Neural cell (in vitro differentiated cells): ENCODE measurements at regions not wholly inside any gene's neighbourhood (a gene's known extent, or its start where the extent isn't known, plus 50 kb on each side); places are given as distances from the start of the nearest gene placed in this dataset.

Experiments used
- H2AFZ ChIP-seq: fragments of 200-600, 300-800 bp; sonication (generic), shearing (Covaris generic); 2 replicates; pipeline ENCODE4 v1.6.0; 2014; ENCODE audit warnings: low read depth, mild to moderate bottlenecking, antibody characterized with exemption, low read length, moderate library complexity
- H3F3A ChIP-seq: fragments of 200-600 bp; shearing (Covaris generic); 2 replicates; pipeline ENCODE4 v1.6.1; 2016; ENCODE audit warnings: mild to moderate bottlenecking, moderate library complexity, mixed read lengths, antibody characterized with exemption, low read length; ENCODE audit not compliant: insufficient read depth, poor library complexity, severe bottlenecking
- H3K27ac ChIP-seq: fragments of 200-600, 300-800 bp; sonication (generic), shearing (Covaris generic); 2 replicates; pipeline ENCODE4 v1.5.1; 2014; ENCODE audit warnings: mild to moderate bottlenecking, low read length, moderate library complexity
- H3K27me3 ChIP-seq: fragments of 300-800, 200-600 bp; sonication (generic), shearing (Covaris generic); 2 replicates; pipeline ENCODE4 v1.6.0; 2014; ENCODE audit warnings: mild to moderate bottlenecking, low read depth, low read length, moderate library complexity; ENCODE audit not compliant: insufficient read depth
- H3K36me3 ChIP-seq: fragments of 300-800, 200-600 bp; sonication (generic), shearing (Covaris generic); 2 replicates; pipeline ENCODE4 v1.5.1; 2014; ENCODE audit warnings: mild to moderate bottlenecking, antibody characterized with exemption, low read length, moderate library complexity; ENCODE audit not compliant: insufficient read depth
- H3K4me2 ChIP-seq: fragments of 300-800, 200-600 bp; sonication (generic), shearing (Covaris generic); 2 replicates; pipeline ENCODE4 v1.6.0; 2014; ENCODE audit warnings: mild to moderate bottlenecking, low read length
- H3K4me3 ChIP-seq: fragments of 300-800, 200-600 bp; sonication (generic), shearing (Covaris generic); 2 replicates; pipeline ENCODE4 v1.5.1; 2014; ENCODE audit warnings: mild to moderate bottlenecking, low read length, moderate library complexity
- H3K79me2 ChIP-seq: fragments of 200-600 bp; shearing (Covaris generic); replicated peaks from 2 replicates; pipeline ENCODE4 v1.6.0; 2014; ENCODE audit warnings: mild to moderate bottlenecking, low read length, moderate library complexity; ENCODE audit not compliant: insufficient read depth
- H3K9ac ChIP-seq: fragments of 300-800, 200-600 bp; sonication (generic), shearing (Covaris generic); 2 replicates; pipeline ENCODE4 v1.6.1; 2016; ENCODE audit warnings: mild to moderate bottlenecking, low read length, mixed read lengths
- H3K9me2 ChIP-seq: fragments of 200-600 bp; shearing (Covaris generic); 2 replicates; pipeline ENCODE4 v1.6.1; 2016; ENCODE audit warnings: mild to moderate bottlenecking, low read length, mixed read lengths; ENCODE audit not compliant: insufficient read depth
- H3K9me3 ChIP-seq: fragments of 200-600, 300-800 bp; sonication (generic), shearing (Covaris generic); 2 replicates; pipeline ENCODE4 v1.6.1; 2016; ENCODE audit warnings: mild to moderate bottlenecking, mixed run types, low read length, moderate library complexity, mixed read lengths
- H4K20me1 ChIP-seq: fragments of 200-600 bp; shearing (Covaris generic); 2 replicates; pipeline ENCODE4 v1.6.1; 2016; ENCODE audit warnings: mild to moderate bottlenecking, mixed run types; ENCODE audit not compliant: insufficient read depth
- EP300 ChIP-seq: fragments of 450-650 bp; conservative IDR thresholded peaks from 2 replicates; pipeline ENCODE4 v1.6.1; 2014; ENCODE audit warnings: antibody characterized with exemption, mild to moderate bottlenecking, moderate library complexity; ENCODE audit not compliant: poor library complexity, severe bottlenecking
- EZH2 ChIP-seq: fragments of 200-600, 300-800 bp; shearing (Covaris generic), sonication (generic); IDR thresholded peaks from 2 replicates; pipeline ENCODE4 v1.6.1; 2014; ENCODE audit warnings: antibody characterized with exemption, low read length, borderline replicate concordance, mild to moderate bottlenecking; ENCODE audit not compliant: insufficient read depth, poor library complexity, severe bottlenecking
- MXI1 ChIP-seq: fragments of 450-650 bp; conservative IDR thresholded peaks from 2 replicates; pipeline ENCODE4 v1.6.1; 2014; ENCODE audit warnings: antibody characterized with exemption, mild to moderate bottlenecking; ENCODE audit not compliant: poor library complexity, severe bottlenecking
- POLR2AphosphoS5 ChIP-seq: IDR thresholded peaks from 2 replicates; pipeline ENCODE4 v1.6.1; 2012
- RAD21 ChIP-seq: fragments of 450-650 bp; conservative IDR thresholded peaks from 2 replicates; pipeline ENCODE4 v1.6.1; 2014; ENCODE audit warnings: antibody characterized with exemption, mild to moderate bottlenecking, moderate library complexity
- SMC3 ChIP-seq: fragments of 450-650 bp; conservative IDR thresholded peaks from 2 replicates; pipeline ENCODE4 v1.6.1; 2014; ENCODE audit warnings: antibody characterized with exemption, mild to moderate bottlenecking, moderate library complexity; ENCODE audit not compliant: poor library complexity
- TAF1 ChIP-seq: IDR thresholded peaks from 2 replicates; pipeline ENCODE4 v1.6.1; 2012; ENCODE audit warnings: low read depth
- TF ChIP-seq, protein P1 (sequence below): fragments of 450-650 bp; IDR thresholded peaks from 2 replicates; pipeline ENCODE4 v1.5.1; 2014; ENCODE audit warnings: antibody characterized with exemption, mild to moderate bottlenecking, moderate library complexity; ENCODE audit not compliant: poor library complexity, severe bottlenecking
- TF ChIP-seq, protein P2 (sequence below): IDR thresholded peaks from 2 replicates; pipeline ENCODE4 v1.6.1; 2012; ENCODE audit warnings: borderline replicate concordance

DNA sequence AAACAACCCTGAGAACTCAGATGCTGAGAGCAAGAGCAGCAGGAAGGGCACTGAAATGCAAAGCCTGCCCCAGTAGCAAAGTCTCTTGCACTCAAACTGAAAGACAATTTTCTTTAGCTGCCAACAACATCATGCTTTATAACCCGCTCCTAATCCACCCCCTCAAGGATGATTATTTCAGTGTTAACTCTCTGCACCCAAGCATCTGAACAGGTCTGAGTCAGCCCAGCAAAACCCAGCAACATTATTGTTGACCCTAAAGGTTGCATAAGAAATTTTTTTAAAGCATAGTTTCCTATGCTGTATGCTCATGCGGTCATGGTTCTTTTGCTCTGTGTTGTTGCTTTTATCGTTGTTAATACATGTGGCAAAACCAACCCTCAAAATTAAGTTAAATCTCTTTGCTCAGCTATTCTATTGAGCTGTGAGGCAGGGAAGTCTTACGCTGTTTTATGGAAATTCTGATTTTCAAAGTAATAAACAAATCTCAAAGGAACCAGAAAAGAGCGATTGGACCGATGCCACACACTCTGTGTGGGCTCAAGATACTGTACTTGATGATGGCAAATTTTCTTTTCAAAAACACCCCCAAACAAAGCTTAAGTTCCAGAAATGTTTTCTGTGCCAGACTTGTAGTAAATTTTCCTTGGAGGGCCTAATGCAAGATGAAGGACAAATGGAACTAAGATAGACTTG lies 440.6 kb upstream of the MPDZ start:
- Histone ChIP-seq H3K27ac (no peak overlapping the region), H3F3A (no peaks in the 10 kb centered on the region), H3K9me2 (no peaks in the 10 kb centered on the region), H4K20me1 (no peaks in the 10 kb centered on the region), H3K4me3 (no peak overlapping the region), H3K9ac (no peak overlapping the region), H3K9me3 (no peaks in the 10 kb centered on the region), H3K27me3 (no peaks in the 10 kb centered on the region), H3K4me2 (no peak overlapping the region), H3K79me2 (no peaks in the 10 kb centered on the region), H3K36me3 (no peaks in the 10 kb centered on the region), H2AFZ (no peak overlapping the region)
- TF ChIP-seq TAF1 = no peak
- TF ChIP-seq SMC3 = no peak
- no peak for TF ChIP-seq MXI1
- TF ChIP-seq RAD21 = no peak
- no peak for TF ChIP-seq EP300
- no peak for TF ChIP-seq EZH2
- TF ChIP-seq POLR2AphosphoS5 = no peak
- TF ChIP-seq, protein P1, sequence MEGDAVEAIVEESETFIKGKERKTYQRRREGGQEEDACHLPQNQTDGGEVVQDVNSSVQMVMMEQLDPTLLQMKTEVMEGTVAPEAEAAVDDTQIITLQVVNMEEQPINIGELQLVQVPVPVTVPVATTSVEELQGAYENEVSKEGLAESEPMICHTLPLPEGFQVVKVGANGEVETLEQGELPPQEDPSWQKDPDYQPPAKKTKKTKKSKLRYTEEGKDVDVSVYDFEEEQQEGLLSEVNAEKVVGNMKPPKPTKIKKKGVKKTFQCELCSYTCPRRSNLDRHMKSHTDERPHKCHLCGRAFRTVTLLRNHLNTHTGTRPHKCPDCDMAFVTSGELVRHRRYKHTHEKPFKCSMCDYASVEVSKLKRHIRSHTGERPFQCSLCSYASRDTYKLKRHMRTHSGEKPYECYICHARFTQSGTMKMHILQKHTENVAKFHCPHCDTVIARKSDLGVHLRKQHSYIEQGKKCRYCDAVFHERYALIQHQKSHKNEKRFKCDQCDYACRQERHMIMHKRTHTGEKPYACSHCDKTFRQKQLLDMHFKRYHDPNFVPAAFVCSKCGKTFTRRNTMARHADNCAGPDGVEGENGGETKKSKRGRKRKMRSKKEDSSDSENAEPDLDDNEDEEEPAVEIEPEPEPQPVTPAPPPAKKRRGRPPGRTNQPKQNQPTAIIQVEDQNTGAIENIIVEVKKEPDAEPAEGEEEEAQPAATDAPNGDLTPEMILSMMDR = no peak
- TF ChIP-seq, protein P2, sequence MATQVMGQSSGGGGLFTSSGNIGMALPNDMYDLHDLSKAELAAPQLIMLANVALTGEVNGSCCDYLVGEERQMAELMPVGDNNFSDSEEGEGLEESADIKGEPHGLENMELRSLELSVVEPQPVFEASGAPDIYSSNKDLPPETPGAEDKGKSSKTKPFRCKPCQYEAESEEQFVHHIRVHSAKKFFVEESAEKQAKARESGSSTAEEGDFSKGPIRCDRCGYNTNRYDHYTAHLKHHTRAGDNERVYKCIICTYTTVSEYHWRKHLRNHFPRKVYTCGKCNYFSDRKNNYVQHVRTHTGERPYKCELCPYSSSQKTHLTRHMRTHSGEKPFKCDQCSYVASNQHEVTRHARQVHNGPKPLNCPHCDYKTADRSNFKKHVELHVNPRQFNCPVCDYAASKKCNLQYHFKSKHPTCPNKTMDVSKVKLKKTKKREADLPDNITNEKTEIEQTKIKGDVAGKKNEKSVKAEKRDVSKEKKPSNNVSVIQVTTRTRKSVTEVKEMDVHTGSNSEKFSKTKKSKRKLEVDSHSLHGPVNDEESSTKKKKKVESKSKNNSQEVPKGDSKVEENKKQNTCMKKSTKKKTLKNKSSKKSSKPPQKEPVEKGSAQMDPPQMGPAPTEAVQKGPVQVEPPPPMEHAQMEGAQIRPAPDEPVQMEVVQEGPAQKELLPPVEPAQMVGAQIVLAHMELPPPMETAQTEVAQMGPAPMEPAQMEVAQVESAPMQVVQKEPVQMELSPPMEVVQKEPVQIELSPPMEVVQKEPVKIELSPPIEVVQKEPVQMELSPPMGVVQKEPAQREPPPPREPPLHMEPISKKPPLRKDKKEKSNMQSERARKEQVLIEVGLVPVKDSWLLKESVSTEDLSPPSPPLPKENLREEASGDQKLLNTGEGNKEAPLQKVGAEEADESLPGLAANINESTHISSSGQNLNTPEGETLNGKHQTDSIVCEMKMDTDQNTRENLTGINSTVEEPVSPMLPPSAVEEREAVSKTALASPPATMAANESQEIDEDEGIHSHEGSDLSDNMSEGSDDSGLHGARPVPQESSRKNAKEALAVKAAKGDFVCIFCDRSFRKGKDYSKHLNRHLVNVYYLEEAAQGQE = no peak

DNA sequence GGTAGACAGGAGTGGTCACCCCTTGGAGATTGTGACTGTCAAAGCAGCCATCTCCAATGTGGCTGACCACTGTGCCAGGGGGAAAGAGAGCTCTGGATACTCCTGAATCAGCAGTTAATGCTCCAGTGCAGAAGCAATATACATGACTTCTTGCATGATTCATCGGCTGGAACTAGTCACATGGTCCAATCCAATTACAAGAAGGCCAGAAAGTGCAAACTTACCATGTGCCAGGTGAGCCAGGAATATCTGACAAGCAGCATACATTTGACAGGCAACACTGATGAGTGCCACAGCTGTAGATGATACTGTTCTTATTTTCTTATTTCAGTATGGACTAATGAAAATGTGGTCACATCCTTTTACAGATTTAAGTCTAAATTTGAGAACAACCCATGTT lies 440.0 kb upstream of the MPDZ start:
- H3K36me3 ChIP-seq = no peaks in the 10 kb centered on the region
- H3K4me2 ChIP-seq = no peak overlapping the region
- no peak overlapping the region for H2AFZ ChIP-seq
- no peaks in the 10 kb centered on the region for H3K79me2 ChIP-seq
- H3F3A ChIP-seq = no peaks in the 10 kb centered on the region
- H3K9me3 ChIP-seq = no peaks in the 10 kb centered on the region
- H3K9me2 ChIP-seq = no peaks in the 10 kb centered on the region
- H3K9ac ChIP-seq = no peak overlapping the region
- no peak for TF ChIP-seq MXI1
- TF ChIP-seq POLR2AphosphoS5 = no peak
- no peak for TF ChIP-seq RAD21
- no peak for TF ChIP-seq SMC3
- TF ChIP-seq, protein P1 = no peak
- no peaks in the 10 kb centered on the region for H3K27me3 ChIP-seq
- no peak overlapping the region for H3K4me3 ChIP-seq
- no peak overlapping the region for H3K27ac ChIP-seq
- no peaks in the 10 kb centered on the region for H4K20me1 ChIP-seq
